GM18517 (cell line): ENCODE measurements at regions not wholly inside any gene's neighbourhood (a gene's known extent, or its start where the extent isn't known, plus 50 kb on each side); places are given as distances from the start of the nearest gene placed in this dataset.
A peak's percentile ranks its signal among the peaks of the same experiment; 100 is the strongest.
"Not testable (repeated sequence)": the region's sequence is repeated elsewhere in the genome, so short reads cannot be mapped to it uniquely, and the experiment has no call there.

Experiments
- ATAC-seq: cut with Tn5 transposase; IDR thresholded peaks from one replicate; pipeline ENCODE4 v1.9.1; 2021; ENCODE audit warnings: mild to moderate bottlenecking, moderate library complexity; ENCODE audit not compliant: unreplicated experiment

DNA sequence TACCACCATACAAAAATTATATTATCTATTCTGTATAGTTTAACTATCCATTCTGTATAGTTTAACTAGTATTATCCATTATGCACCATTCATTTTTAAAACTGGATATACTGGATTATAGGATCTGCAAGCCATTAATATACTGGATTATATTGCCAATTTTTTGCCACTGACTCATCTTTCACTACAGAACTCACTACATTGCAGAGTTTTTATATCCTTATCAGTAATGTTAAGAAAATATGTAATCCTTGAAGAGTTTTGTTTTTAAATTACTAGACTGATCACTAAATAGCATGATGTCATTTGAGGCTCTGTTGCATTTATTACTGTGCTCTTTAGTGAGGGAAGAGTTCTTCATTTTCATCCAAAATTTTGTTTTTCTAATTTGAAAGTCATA, 109.8 kb upstream of the SNX2 start:
- no peak for ATAC-seq

- ATAC-seq = no peak
These were observed 106.3 kb upstream of the SNX2 start for GRCh38 chr5:122668552-122668951.

GRCh38 chr5:122669709-122670108, 105.2 kb upstream of the SNX2 start:
- not testable (repeated sequence) for ATAC-seq

- no peak for ATAC-seq
These were observed 101.5 kb upstream of the SNX2 start for GRCh38 chr5:122673343-122673742.

- ATAC-seq = no peak
These were observed 100.5 kb upstream of the SNX2 start for GRCh38 chr5:122674385-122674784.

GRCh38 chr5:122680623-122681350, 94.1 kb upstream of the SNX2 start:
- no peak for ATAC-seq

DNA sequence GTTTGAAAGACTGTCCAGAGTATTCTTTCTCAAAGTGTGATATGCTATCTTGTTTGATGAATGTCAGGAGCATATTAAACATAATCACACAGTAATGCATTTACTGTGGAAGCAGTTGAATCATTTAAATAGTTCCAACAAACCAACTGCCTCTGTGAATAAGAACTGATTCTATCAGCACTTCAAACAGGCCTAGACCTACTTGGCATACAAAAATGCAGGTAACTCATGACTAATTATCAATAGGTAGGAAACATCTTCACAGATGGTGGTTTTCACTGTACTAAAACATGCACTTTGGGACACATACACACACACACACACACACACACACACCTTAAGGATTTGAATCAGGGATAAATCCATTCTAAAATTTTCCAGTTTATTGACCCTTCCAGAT, 91.2 kb upstream of the SNX2 start:
- no peak for ATAC-seq

DNA sequence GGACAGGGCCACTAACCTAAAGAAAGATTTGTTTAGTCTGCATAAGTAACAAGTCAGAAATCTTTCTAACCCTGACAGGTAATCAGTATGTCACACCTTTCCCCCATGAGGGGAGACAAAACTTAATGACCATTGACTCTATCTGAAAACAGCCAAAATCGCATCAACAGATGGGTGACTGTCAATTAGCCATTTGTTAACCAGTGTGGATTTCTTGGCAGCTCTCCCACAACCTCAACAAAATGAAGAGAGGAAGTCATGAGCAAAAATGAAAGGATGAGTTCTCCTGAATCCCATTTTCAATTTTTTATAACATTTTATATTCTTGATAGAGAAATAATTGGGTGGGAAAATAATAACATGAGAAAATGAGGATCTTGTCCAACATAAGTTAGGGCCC, 84.6 kb upstream of the SNX2 start:
- ATAC-seq = no peak

GRCh38 chr5:122691931-122692330, 82.9 kb upstream of the SNX2 start:
- ATAC-seq = no peak

DNA sequence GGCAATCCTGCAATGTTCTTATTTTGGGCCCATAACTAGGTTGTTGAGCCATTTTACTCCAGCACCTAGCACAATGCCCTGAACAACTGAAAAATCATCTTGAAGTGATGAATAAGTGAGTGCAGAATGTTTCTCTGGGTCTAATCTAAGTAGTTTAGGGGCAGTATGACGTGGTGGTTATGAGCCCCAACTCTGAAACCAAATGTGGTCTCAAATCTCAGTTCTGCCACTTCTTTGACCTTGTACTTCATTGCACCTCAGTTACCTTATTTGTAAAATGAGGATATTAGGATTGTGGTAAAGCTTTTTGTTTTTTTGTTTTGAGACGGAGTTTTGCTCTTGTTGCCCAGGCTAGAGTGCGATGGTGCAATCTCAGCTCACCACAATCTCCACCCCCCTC, 80.9 kb upstream of the SNX2 start:
- ATAC-seq = no peak

GRCh38 chr5:122694884-122695283, 80.0 kb upstream of the SNX2 start:
- no peak for ATAC-seq

- ATAC-seq = not testable (repeated sequence)
These were observed 78.1 kb upstream of the SNX2 start for GRCh38 chr5:122696735-122697134.

DNA sequence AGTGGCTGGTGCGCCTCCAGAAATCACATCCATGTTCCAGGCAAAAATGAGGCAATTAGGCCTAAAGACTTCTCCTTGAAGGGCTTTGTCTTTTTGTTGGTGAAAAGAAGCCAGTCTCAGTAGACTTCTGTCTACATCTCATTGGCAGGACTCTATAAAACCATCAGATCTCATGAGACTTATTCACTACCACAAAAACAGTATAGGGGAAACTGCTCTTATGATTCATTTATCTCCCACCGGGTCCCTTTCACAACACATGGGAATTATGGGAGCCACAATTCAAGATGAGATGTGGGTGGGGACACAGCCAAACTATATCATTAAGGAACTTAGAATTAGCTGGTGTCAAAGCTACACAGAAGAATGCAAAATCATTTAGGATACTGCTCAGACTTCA, 77.7 kb upstream of the SNX2 start:
- ATAC-seq = no peak

DNA sequence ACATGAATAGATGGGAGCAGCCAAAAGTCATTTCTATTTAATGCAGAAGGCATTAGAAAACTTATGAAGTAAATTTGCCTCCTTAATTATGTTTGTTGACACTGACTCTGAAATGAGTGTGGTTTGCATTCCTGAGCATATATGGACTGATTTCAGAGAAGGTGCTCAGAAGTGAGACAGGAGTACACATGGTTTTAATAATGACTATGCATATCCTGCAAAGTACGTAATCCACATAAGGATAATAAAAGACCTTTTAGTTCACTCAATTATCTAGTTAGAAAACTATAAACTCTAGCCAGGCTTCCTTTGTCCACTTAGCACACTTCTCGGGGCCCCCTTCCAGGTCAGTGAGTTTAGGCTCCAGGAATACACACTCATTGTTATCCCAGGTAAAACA, 75.7 kb upstream of the SNX2 start:
- no peak for ATAC-seq

- ATAC-seq = peak; percentile 99
These were observed 73.0 kb upstream of the SNX2 start for GRCh38 chr5:122701640-122702523.

DNA sequence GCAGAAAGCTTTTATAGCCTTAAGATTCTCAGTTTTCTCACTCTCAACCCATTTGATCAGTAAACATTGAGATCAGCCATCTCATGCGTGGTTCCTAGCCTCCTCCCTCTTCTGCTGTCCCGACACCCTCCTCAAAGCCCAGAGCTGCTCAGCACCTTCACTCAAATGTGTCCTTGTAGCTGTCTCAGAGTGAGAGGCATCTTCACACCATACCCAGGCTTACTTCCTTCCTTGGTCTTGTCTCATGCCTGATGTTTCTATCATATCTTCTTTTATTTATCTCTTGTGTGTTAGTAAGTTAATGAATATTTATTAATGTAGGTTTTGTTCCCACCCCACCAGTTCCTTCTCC, 72.4 kb upstream of the SNX2 start:
- ATAC-seq = no peak

DNA sequence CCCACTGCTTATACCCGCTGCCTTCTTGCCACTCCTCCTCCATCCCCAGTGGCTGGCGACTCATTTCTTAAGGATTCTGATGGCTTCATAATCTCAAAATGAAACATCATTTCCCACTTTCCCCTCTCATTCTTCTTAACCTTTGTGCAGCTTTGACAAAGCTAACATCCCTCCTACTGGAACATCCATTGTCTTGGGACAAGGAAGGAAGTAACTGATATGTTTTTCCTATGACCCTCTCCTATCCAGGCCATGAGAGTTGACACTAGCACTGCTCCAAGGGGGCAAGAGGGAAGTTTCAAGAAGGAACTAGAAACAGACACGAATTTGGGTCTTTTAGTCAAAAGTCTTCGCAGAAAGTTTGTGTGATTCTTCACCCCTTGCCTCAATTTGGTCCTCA, 71.7 kb upstream of the SNX2 start:
- no peak for ATAC-seq

DNA sequence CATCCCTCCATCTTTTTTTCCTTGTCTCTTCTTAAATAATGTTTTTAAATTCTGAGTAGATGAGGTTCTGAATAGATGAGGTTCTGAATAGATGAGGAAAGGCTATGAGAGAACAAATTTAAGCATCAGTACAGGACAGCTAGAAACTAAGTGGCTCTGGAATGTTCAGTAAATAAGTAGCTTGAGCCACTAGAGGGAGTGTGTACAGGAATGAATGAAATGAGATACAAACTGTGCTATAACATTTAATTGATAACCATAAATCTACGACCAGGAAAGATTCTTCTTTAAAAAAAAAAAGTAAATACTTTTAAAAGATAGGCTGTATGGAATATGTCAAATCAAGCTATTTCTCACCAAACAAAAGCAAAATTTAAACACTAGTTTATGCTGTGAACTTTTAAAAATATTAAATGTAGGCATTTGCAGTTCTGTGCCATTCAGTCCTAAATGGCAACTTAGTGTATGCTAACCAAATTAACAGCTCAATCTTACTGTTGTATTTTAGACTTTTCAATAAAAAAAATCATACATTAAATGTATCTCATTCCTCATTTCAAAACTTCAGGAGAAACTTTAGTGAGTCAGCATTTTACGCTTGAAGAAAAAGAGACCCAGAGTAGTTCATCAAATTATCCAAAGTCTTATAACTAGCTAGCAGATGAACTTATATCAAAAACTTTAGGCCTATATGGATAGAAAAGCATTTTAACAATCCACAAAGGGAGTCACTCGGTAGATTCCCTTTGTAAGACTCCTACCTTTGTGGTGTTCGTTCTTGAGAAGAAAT, 70.4 kb upstream of the SNX2 start:
- ATAC-seq = no peak

DNA sequence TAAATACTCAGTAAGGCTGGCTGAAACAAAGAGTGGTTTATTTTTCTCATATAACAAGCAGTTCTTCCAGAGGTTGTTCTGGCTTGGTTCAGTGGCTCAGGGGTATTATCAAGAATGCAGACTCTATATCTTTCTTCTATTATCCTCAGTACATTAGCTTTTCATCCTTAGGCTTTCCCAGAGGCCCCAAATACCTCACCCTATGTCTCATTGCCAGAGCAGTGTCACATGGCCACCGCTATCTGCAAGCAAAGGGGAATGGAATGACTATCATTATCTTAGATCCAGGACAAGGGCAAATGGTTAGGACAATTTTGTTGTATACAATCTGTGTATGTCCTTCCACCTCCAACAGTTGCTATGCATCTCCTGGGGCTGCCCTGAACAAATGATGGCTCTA, 69.0 kb upstream of the SNX2 start:
- no peak for ATAC-seq

DNA sequence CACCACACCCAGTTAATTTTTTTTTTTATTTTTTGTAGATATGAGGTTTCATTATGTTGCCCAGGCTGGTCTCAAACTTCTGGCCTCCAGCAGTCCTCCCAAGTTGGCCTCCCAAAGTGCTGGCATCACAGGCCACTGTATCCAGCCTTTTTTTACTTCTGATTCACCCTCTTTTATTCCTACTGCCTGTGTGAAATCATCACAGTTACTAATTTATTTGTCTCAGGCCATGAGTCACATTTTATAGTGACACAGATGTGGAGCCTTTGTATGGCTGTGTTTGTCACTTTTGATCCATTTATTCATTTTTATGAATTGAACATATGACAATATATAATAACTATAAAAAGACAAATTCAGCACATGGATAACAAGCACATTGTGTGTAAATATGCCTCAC, 67.1 kb upstream of the SNX2 start:
- ATAC-seq = no peak

- ATAC-seq = no peak
These were observed 61.8 kb upstream of the SNX2 start for GRCh38 chr5:122713041-122713440.

- no peak for ATAC-seq
These were observed 59.8 kb upstream of the SNX2 start for GRCh38 chr5:122715095-122715494.
